ENCODE measurements at regions not wholly inside any gene's neighbourhood (a gene's known extent, or its start where the extent isn't known, plus 50 kb on each side); places are given as distances from the start of the nearest gene placed in this dataset.
A peak's percentile ranks its signal among the peaks of the same experiment; 100 is the strongest.

- Histone ChIP-seq H3K27me3 (ENCODE audit: control insufficient read depth, insufficient read depth, low read length) (no peaks in the 10 kb centered on the region), H4K20me1 (ENCODE audit: control insufficient read depth, extremely low read depth, insufficient read depth, low read length) (no peaks in the 10 kb centered on the region), H3K27ac (ENCODE audit: insufficient read depth, low read length) (no peak overlapping the region), H3K4me3 (replicated peaks in 1 of 4; ENCODE audit: control extremely low read depth in 1 of 4, insufficient read depth in 1 of 4, low read depth in 3 of 4, low read length in 4 of 4) (no peak overlapping the region), H3K9me3 (ENCODE audit: control insufficient read depth, insufficient read depth, low read depth, low read length) (no peaks in the 10 kb centered on the region), H3K36me3 (ENCODE audit: control insufficient read depth, insufficient read depth, low read length) (no peaks in the 10 kb centered on the region), H3K4me1 (ENCODE audit: control insufficient read depth, extremely low read depth, insufficient read depth, low read length) (no peaks in the 10 kb centered on the region), H3K9ac (ENCODE audit: insufficient read depth, low read length) (no peak overlapping the region), H3K79me2 (ENCODE audit: control insufficient read depth, insufficient read depth, low read length) (no peaks in the 10 kb centered on the region), H3K4me2 (ENCODE audit: extremely low read depth, insufficient read depth, low read length) (no peak overlapping the region), H2AFZ (ENCODE audit: low read length) (no peak overlapping the region)
- no peak for DNase-seq (ENCODE audit: low read depth in 2 of 2)
- TF ChIP-seq CTCF (conservative IDR thresholded peaks at IDR 0.05 in 1 of 2, IDR thresholded peaks at IDR 0.05 in 1 of 2; ENCODE audit: low read depth in 1 of 2, low read length in 2 of 2) = no peak
- TF ChIP-seq EZH2 (IDR thresholded peaks at IDR 0.05; ENCODE audit: low read length, missing control alignments) = no peak
Observed at GRCh38 chr3:102105193-102105592, 255.9 kb downstream of the NFKBIZ start.

DNA sequence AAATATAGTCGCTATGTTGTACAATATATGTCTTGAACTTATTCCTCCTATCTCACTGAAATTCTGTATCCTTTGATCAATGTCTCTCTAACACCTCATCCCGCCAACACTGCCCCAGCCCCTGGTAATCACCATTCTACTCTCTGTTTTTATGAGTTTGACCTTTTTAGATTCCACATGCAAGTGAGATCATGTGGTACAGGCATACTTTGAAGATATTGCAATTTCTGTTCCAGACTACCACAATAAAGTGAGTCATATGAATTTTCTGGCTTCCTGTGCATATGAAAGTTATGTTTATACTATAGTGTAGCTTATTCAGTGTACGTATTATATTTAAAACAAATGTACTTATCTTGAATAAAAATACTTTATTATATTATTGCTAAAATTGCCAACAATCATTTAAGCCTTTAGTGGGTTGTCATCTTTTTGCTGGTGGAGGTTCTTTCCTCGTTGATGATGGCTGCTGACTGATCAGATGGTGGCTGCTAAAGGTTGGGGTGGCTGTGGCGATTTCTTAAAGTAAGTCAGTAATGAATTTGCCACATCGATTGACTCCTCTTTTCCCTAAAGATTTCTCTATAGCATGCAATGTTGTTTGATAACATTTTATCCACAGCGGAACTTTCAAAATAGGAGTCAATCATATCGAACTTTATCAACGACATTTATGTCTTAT is 257.2 kb downstream of the NFKBIZ start:
- Histone ChIP-seq H3K27me3 (ENCODE audit: control insufficient read depth, insufficient read depth, low read length) (no peaks in the 10 kb centered on the region), H3K9ac (ENCODE audit: insufficient read depth, low read length) (no peak overlapping the region), H3K4me1 (ENCODE audit: control insufficient read depth, extremely low read depth, insufficient read depth, low read length) (no peaks in the 10 kb centered on the region), H4K20me1 (ENCODE audit: control insufficient read depth, extremely low read depth, insufficient read depth, low read length) (no peaks in the 10 kb centered on the region), H3K4me2 (ENCODE audit: extremely low read depth, insufficient read depth, low read length) (no peak overlapping the region), H3K4me3 (replicated peaks in 1 of 4; ENCODE audit: control extremely low read depth in 1 of 4, insufficient read depth in 1 of 4, low read depth in 3 of 4, low read length in 4 of 4) (no peak overlapping the region), H3K36me3 (ENCODE audit: control insufficient read depth, insufficient read depth, low read length) (no peaks in the 10 kb centered on the region), H3K27ac (ENCODE audit: insufficient read depth, low read length) (no peak overlapping the region), H3K79me2 (ENCODE audit: control insufficient read depth, insufficient read depth, low read length) (no peaks in the 10 kb centered on the region), H3K9me3 (ENCODE audit: control insufficient read depth, insufficient read depth, low read depth, low read length) (no peaks in the 10 kb centered on the region), H2AFZ (ENCODE audit: low read length) (no peak overlapping the region)
- TF ChIP-seq EZH2 (IDR thresholded peaks at IDR 0.05; ENCODE audit: low read length, missing control alignments) (no peak), CTCF (conservative IDR thresholded peaks at IDR 0.05 in 1 of 2, IDR thresholded peaks at IDR 0.05 in 1 of 2; ENCODE audit: low read depth in 1 of 2, low read length in 2 of 2) (no peak)
- peak; percentile 53 to 84 for DNase-seq (ENCODE audit: low read depth in 2 of 2)

- H2AFZ ChIP-seq (ENCODE audit: low read length) = no peak overlapping the region
- H3K4me2 ChIP-seq (ENCODE audit: extremely low read depth, insufficient read depth, low read length) = no peak overlapping the region
- TF ChIP-seq EZH2 (IDR thresholded peaks at IDR 0.05; ENCODE audit: low read length, missing control alignments) (no peak), CTCF (conservative IDR thresholded peaks at IDR 0.05 in 1 of 2, IDR thresholded peaks at IDR 0.05 in 1 of 2; ENCODE audit: low read depth in 1 of 2, low read length in 2 of 2) (no peak)
- H3K27ac ChIP-seq (ENCODE audit: insufficient read depth, low read length) = no peak overlapping the region
- no peak overlapping the region for H3K4me3 ChIP-seq (replicated peaks in 1 of 4; ENCODE audit: control extremely low read depth in 1 of 4, insufficient read depth in 1 of 4, low read depth in 3 of 4, low read length in 4 of 4)
- H3K36me3 ChIP-seq (ENCODE audit: control insufficient read depth, insufficient read depth, low read length) = no peaks in the 10 kb centered on the region
- no peaks in the 10 kb centered on the region for H4K20me1 ChIP-seq (ENCODE audit: control insufficient read depth, extremely low read depth, insufficient read depth, low read length)
- H3K4me1 ChIP-seq (ENCODE audit: control insufficient read depth, extremely low read depth, insufficient read depth, low read length) = peaks cover 2% of the 10 kb centered on the region
- no peaks in the 10 kb centered on the region for H3K9me3 ChIP-seq (ENCODE audit: control insufficient read depth, insufficient read depth, low read depth, low read length)
- DNase-seq (ENCODE audit: low read depth in 2 of 2) = no peak
- H3K79me2 ChIP-seq (ENCODE audit: control insufficient read depth, insufficient read depth, low read length) = no peaks in the 10 kb centered on the region
- H3K9ac ChIP-seq (ENCODE audit: insufficient read depth, low read length) = no peak overlapping the region
- H3K27me3 ChIP-seq (ENCODE audit: control insufficient read depth, insufficient read depth, low read length) = no peaks in the 10 kb centered on the region
Observed at GRCh38 chr3:102112704-102113230, 263.5 kb downstream of the NFKBIZ start.

Measured in fibroblast of lung (primary cell).